ENCODE measurements at regions not wholly inside any gene's neighbourhood (a gene's known extent, or its start where the extent isn't known, plus 50 kb on each side); places are given as distances from the start of the nearest gene placed in this dataset.
"Not testable (repeated sequence)": the region's sequence is repeated elsewhere in the genome, so short reads cannot be mapped to it uniquely, and the experiment has no call there.

GRCh38 chr12:33832900-33833299, 189.4 kb upstream of the ALG10 start:
- DNase-seq: no peak

GRCh38 chr12:33834672-33835071, 187.6 kb upstream of the ALG10 start:
- no peak for DNase-seq

GRCh38 chr12:33876618-33877017, 145.7 kb upstream of the ALG10 start:
- DNase-seq: no peak

GRCh38 chr12:33892425-33892824, 129.9 kb upstream of the ALG10 start:
- no peak for DNase-seq

- not testable (repeated sequence) for DNase-seq
Measured at GRCh38 chr12:33920460-33920859, 101.8 kb upstream of the ALG10 start.

- no peak for DNase-seq
Measured at GRCh38 chr12:33926095-33926494, 96.2 kb upstream of the ALG10 start.

- not testable (repeated sequence) for DNase-seq
Measured at GRCh38 chr12:33937669-33938068, 84.6 kb upstream of the ALG10 start.

GRCh38 chr12:33942172-33942571, 80.1 kb upstream of the ALG10 start:
- no peak for DNase-seq

- no peak for DNase-seq
Measured at GRCh38 chr12:33944703-33945437, 77.4 kb upstream of the ALG10 start.

- no peak for DNase-seq
Measured at GRCh38 chr12:33945438-33945784, 76.9 kb upstream of the ALG10 start.

- not testable (repeated sequence) for DNase-seq
Measured at GRCh38 chr12:33966219-33966618, 56.1 kb upstream of the ALG10 start.

- no peak for DNase-seq
Measured at GRCh38 chr12:33967760-33968159, 54.5 kb upstream of the ALG10 start.
